SU-DHL-6 (cell line): ENCODE measurements at regions not wholly inside any gene's neighbourhood (a gene's known extent, or its start where the extent isn't known, plus 50 kb on each side); places are given as distances from the start of the nearest gene placed in this dataset.

Experiments
- H2AFZ ChIP-seq: fragments of 200-600 bp; sonication (generic); 2 replicates; pipeline ENCODE4 v1.6.1; 2014; ENCODE audit warnings: low read depth, mild to moderate bottlenecking, moderate library complexity, mixed read lengths, antibody characterized with exemption, low read length; ENCODE audit not compliant: severe bottlenecking
- H3F3A ChIP-seq: fragments of 200-600 bp; shearing (Covaris generic); 2 replicates; pipeline ENCODE4 v1.6.0; 2016; ENCODE audit warnings: antibody characterized with exemption, mild to moderate bottlenecking; ENCODE audit not compliant: insufficient read depth
- H3K27ac ChIP-seq: fragments of 200-600 bp; sonication (generic); 2 replicates; pipeline ENCODE4 v1.5.1; 2016; ENCODE audit warnings: low read depth, mild to moderate bottlenecking, low read length, moderate library complexity, mixed read lengths
- H3K27me3 ChIP-seq: fragments of 200-600 bp; sonication (generic), shearing (Covaris generic); 2 replicates; pipeline ENCODE4 v1.6.0; 2014; ENCODE audit warnings: mild to moderate bottlenecking, low read length
- H3K36me3 ChIP-seq: fragments of 200-600 bp; sonication (generic); 2 replicates; pipeline ENCODE4 v1.6.1; 2014; ENCODE audit warnings: mild to moderate bottlenecking, low read length, mixed read lengths
- H3K4me2 ChIP-seq: fragments of 300-600, 200-600 bp; shearing (Covaris generic), sonication (generic); 2 replicates; pipeline ENCODE4 v1.6.0; 2014; ENCODE audit warnings: low read length, low read depth, mild to moderate bottlenecking; ENCODE audit not compliant: poor library complexity, severe bottlenecking
- H3K4me3 ChIP-seq: fragments of 200-600 bp; sonication (generic); 2 replicates; pipeline ENCODE4 v1.5.1; 2014; ENCODE audit warnings: antibody characterized with exemption, low read length, mild to moderate bottlenecking, mixed read lengths; ENCODE audit not compliant: insufficient read depth, poor library complexity, severe bottlenecking
- H3K79me2 ChIP-seq: fragments of 200-600 bp; sonication (generic); 2 replicates; pipeline ENCODE4 v1.6.1; 2014; ENCODE audit warnings: mild to moderate bottlenecking, low read length, moderate library complexity; ENCODE audit not compliant: insufficient read depth
- H3K9ac ChIP-seq: fragments of 200-600 bp; sonication (generic); 2 replicates; pipeline ENCODE4 v1.7.0; 2014; ENCODE audit warnings: mild to moderate bottlenecking, low read length
- H3K9me2 ChIP-seq: fragments of 200-600 bp; sonication (generic); replicated peaks from 2 replicates; pipeline ENCODE4 v1.6.1; 2014; ENCODE audit warnings: low read length; ENCODE audit not compliant: insufficient read depth
- H3K9me3 ChIP-seq: fragments of 200-600 bp; sonication (generic); 2 replicates; pipeline ENCODE4 v1.6.1; 2014; ENCODE audit warnings: low read length, mixed read lengths; ENCODE audit not compliant: insufficient read depth
- H4K20me1 ChIP-seq: fragments of 200-600 bp; sonication (generic); 2 replicates; pipeline ENCODE4 v1.6.1; 2014; ENCODE audit warnings: low read depth, mild to moderate bottlenecking, antibody characterized with exemption, low read length, moderate library complexity, mixed read lengths
- CTCF ChIP-seq: fragments of 200-600 bp; sonication (generic); IDR thresholded peaks from one replicate; pipeline ENCODE4 v1.5.1; 2017; ENCODE audit warnings: antibody characterized with exemption, mild to moderate bottlenecking, low read length, moderate library complexity; ENCODE audit not compliant: insufficient read depth, poor library complexity, severe bottlenecking
- EZH2phosphoT487 ChIP-seq: fragments of 200-600 bp; sonication (generic), shearing (Covaris generic); conservative IDR thresholded peaks from 2 replicates; pipeline ENCODE4 v1.6.1; 2018; ENCODE audit warnings: mild to moderate bottlenecking, antibody characterized with exemption, low read length, moderate library complexity, mixed read lengths

DNA sequence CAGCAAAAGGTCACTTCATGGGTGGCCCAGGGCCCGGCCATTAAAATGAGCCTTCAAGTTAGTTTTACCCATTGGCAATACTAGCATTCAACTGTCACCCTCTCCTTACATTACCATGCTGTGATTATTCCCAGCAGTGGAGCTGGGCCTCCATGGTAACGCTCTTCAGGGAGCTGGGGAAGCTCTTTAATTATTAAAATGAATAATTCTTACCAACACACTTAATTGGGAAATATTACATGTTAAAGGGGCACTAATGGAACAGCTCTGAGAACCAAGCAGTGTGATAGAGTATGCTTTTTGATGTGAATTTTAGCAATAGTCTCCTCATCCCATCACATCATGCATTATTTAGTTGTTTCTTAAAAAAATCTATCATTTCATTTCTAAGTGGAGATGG, 187.2 kb downstream of the CEMIP2 start:
- Histone ChIP-seq H3K27ac (no peak overlapping the region), H3K9ac (no peak overlapping the region), H3K36me3 (no peaks in the 10 kb centered on the region), H3F3A (no peaks in the 10 kb centered on the region), H2AFZ (no peak overlapping the region), H3K27me3 (no peaks in the 10 kb centered on the region), H3K9me2 (no peaks in the 10 kb centered on the region), H4K20me1 (no peaks in the 10 kb centered on the region), H3K4me3 (no peak overlapping the region), H3K79me2 (no peaks in the 10 kb centered on the region), H3K4me2 (no peak overlapping the region), H3K9me3 (no peaks in the 10 kb centered on the region)
- TF ChIP-seq EZH2phosphoT487, result no peak
- no peak for TF ChIP-seq CTCF

DNA sequence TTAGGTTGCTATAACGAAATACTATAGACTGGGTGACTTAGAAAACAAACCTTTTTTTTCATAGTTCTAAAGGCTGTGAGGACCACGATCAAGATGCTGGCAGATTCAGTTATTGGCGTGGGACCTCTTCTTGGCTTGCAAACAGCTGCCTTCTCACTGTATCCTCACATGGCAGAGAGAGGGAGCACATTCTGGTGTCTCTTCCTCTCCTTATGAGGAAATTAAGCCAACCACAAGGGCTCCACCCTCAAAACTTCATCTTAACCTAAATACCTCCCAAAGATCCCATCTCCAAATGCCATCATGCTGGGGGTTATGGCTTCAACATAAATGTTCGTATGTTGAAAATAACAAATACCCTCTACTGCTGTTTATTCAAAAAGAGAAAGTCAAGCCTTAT, 197.1 kb downstream of the CEMIP2 start:
- Histone ChIP-seq H3K27me3 (no peaks in the 10 kb centered on the region), H3K9me3 (no peaks in the 10 kb centered on the region), H3K4me2 (no peak overlapping the region), H3K4me3 (no peak overlapping the region), H3K27ac (no peak overlapping the region), H2AFZ (no peak overlapping the region), H3F3A (no peaks in the 10 kb centered on the region), H4K20me1 (no peaks in the 10 kb centered on the region), H3K9me2 (no peaks in the 10 kb centered on the region), H3K9ac (no peak overlapping the region), H3K36me3 (no peaks in the 10 kb centered on the region), H3K79me2 (no peaks in the 10 kb centered on the region)
- no peak for TF ChIP-seq CTCF
- TF ChIP-seq EZH2phosphoT487, result no peak

DNA sequence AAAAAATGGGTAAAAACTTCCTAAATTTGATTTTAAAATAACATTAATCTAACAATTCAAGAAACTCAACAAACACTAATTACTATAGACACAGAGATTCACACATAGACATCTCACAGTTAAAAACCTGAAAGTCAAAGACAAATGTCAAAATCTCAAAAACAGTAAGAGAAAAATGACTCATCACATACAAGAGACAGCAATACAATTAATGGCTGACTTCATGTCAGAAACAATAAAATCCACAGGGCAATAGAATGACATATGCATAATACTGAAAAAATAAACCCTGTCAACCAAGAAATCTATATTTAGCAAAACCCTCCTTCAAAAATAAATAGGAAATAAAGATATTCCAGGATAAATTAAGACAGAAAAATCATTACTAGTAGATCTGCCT, 200.4 kb downstream of the CEMIP2 start:
- Histone ChIP-seq H3K27ac (no peak overlapping the region), H3K27me3 (no peaks in the 10 kb centered on the region), H3K79me2 (no peaks in the 10 kb centered on the region), H3K9ac (no peak overlapping the region), H3K36me3 (no peaks in the 10 kb centered on the region), H3K4me2 (no peak overlapping the region), H2AFZ (no peak overlapping the region), H3F3A (no peaks in the 10 kb centered on the region), H3K9me3 (no peaks in the 10 kb centered on the region), H3K9me2 (no peaks in the 10 kb centered on the region), H3K4me3 (no peak overlapping the region), H4K20me1 (no peaks in the 10 kb centered on the region)
- TF ChIP-seq CTCF (no peak), EZH2phosphoT487 (no peak)

DNA sequence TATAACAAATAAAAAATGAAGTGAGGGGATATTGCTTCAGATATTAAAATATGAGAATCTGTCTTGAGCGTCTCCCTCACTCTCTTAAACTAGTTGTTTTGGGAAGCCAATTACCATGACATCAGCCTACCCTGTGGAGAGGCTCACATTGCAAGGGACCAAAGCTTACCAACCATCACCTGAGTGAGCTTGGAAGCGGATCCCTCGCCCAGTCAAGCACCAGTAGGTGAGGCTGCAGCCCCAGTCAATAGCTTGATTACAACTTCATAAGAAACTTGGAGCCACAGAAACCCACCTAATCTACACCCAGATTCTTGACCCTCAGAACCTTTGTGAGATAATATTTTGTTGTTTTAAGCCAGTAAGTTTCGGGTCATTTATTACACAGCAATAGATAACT, 206.2 kb downstream of the CEMIP2 start:
- H3K9me3 ChIP-seq, result no peaks in the 10 kb centered on the region
- no peaks in the 10 kb centered on the region for H3K36me3 ChIP-seq
- H3K4me2 ChIP-seq, result no peak overlapping the region
- H3K9ac ChIP-seq, result no peak overlapping the region
- no peak for TF ChIP-seq CTCF
- TF ChIP-seq EZH2phosphoT487, result no peak
- H3K27me3 ChIP-seq, result no peaks in the 10 kb centered on the region
- H3K9me2 ChIP-seq, result no peaks in the 10 kb centered on the region
- H2AFZ ChIP-seq, result no peak overlapping the region
- no peaks in the 10 kb centered on the region for H4K20me1 ChIP-seq
- no peaks in the 10 kb centered on the region for H3F3A ChIP-seq
- no peak overlapping the region for H3K4me3 ChIP-seq
- H3K27ac ChIP-seq, result no peak overlapping the region
- H3K79me2 ChIP-seq, result no peaks in the 10 kb centered on the region
